Dermis blood vessel endothelial cell (primary cell): ENCODE measurements at regions not wholly inside any gene's neighbourhood (a gene's known extent, or its start where the extent isn't known, plus 50 kb on each side); places are given as distances from the start of the nearest gene placed in this dataset.
"Not testable (repeated sequence)": the region's sequence is repeated elsewhere in the genome, so short reads cannot be mapped to it uniquely, and the experiment has no call there.

Experiments used
- DNase-seq: peaks from one replicate; pipeline ENCODE4 v3.0.0; 2010

DNA sequence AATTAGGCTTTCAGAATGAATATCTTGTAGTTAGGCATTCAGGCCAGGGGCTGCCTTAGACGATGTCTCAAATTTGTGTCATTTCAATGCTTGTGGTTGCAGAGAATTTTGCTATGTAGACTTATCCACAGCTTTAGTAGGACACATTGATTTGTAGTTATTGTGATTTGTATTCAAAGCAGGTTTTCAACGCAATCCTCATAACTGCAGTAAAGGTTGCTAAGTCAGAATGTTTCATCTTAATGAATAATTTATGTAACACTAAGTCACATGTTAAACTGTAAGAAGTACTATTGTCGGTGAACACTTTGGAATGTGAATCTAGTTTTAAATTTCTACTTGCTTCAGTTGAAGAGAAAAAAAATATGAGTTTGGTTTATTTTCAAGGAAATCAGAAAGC lies 1117.2 kb upstream of the SPRY2 start:
- DNase-seq = no peak

DNA sequence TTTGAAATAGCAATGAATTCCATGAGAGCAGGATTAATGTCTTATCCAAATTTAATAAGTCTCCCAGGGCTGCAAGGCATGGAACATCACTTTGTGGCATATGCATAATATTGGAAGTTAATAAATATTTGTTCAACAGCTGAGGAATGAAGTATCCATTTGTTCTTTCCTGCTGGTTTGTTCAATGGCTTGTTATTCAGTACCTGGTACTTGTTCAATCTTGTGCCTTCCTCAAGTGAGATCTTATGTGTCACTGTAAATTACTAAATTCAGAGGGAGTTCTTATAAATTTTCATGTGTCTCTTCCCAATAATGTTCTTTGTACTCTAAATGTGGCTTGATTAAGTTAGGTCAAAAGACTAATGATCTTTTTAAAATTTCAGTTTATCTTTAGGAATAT lies 1105.5 kb upstream of the SPRY2 start:
- no peak for DNase-seq

DNA sequence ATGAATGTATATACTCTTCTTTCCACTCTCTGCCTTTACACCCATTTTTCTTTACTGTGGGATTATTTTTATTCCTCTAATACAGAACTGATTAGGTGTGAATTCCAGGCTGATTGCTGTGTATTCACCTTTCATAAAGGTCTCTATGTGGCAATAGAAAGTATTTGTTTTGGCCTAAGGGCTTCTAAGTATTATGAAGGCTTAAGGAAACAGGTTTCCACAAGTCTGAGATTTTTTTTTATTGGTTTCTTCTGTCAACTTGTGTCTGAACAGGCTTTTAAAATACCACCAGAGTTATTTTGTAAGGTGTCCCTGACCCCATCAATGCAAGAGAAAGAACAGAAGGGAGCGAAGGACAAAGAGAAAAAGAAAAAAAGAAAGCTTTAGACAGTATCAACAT lies 1102.0 kb upstream of the SPRY2 start:
- DNase-seq = no peak

DNA sequence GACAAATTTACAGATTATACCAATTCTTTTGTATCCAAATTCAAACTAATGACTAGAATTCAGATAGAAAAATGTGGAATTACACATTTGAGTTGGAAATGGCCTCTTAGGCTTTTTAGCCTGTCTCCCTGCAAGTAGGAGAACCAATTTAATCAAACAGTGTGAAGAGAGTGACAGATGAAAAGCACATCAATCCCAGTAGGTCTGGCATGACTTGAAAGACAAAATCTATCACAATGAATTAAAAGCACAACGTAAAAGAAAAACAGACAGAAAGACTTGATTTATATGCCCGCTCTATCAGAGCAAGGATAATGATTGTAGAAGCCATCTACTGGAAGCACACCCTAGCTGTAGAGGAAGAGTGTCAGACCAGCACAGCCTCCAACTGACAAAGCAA lies 1084.4 kb upstream of the SPRY2 start:
- DNase-seq = no peak

DNA sequence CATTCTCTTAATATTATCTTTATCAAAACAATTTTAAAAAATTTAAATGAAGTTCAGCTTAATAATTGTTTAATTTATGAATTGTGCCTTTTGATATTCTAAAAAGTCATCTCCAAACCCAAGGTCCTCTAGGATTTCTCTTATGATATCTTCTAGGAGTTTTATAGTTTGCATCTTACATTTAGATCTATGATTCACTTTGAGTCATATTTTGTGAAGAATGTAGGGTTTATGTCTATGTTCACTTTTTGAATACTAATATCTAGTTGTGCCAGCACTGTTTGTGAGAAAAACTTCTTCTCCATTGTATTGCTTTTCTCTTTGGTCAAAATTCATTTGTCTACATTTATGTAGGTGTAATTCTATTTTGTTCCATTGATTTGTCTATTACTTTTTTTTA lies 1068.4 kb upstream of the SPRY2 start:
- no peak for DNase-seq

DNA sequence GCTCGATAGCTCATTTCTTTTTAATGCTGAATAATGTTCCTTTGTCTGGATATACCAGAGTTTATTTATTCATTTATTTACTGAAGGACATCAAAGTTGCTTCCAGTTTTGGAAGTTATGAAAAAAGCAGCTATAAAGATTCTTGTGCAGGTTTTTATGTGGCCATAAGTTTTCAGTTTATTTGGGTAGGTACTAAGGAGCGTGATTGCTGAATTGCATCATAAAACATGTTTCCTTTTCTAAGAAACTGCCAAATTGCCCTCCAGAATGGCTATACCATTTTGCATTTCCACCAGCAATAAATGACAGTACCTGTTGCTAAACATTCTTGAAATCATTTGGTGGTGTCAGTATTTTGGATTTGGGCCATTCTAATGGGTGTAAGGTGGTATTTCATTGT lies 1067.7 kb upstream of the SPRY2 start:
- DNase-seq = no peak

DNA sequence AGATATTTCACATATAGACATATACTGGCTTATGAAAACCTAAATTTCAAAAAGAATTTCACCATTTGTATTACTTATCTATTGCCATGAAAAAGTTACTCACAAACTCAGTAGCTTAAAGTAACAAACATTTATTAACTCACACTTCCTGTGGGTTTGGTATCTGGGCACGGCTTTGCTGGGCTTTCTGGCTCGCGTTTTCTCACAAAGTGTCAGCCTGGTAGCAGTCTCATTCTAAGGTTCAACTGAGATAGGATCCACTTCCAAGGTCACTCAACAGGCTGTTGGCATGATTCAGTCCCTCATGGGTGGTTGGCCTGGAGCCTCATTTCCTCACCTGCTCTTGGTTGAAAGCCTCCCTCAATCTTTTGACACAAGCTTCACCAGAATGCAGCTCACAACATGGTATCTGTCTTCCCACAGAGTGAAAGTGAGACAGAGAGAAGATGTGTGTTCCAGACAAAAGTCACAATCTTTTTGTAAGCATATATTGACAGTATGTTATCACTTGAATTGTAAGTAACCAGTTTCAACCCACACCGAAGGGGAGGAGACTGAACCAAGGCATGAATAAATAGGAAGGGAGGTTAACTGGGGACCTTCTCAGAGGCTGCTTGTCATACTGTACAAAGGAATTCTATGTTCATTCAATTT lies 1065.8 kb upstream of the SPRY2 start:
- no peak for DNase-seq

DNA sequence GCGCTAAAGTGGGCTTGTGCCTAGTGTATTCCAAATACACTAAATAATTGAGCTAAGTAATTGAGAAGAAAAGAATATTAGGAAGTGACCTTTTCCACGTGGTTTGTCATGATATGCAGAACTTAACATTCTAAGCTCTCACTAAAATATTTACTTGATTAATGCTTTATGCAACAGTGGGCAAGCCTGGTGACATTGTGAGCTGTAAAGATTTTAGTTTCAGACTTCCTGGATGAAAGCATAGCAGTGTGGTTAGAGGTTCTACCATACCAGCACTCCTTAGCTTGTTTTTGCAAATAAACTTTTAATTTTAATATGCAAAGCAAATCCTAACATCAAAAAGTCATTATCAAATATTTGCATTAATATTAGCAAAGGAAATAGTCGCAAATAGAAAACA lies 1065.1 kb upstream of the SPRY2 start:
- no peak for DNase-seq

DNA sequence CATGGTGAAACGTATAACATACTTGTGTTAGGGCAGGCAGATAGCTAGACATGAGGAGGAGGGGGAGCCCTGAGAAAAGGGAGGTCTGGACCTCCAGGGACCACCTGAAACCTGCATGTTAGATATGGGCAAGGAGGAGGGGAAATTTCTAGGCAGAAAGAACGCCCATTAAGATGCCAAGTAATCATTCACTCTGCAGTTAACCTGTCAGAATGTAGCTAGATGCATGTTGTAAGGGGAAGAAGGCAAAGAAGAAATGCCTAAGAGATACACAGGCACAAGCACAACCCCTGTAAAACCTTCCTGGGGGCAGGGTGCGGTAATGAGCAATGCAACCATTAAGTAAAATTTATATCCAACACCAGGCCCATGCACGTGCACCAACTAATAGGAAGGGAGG lies 1055.3 kb upstream of the SPRY2 start:
- no peak for DNase-seq

DNA sequence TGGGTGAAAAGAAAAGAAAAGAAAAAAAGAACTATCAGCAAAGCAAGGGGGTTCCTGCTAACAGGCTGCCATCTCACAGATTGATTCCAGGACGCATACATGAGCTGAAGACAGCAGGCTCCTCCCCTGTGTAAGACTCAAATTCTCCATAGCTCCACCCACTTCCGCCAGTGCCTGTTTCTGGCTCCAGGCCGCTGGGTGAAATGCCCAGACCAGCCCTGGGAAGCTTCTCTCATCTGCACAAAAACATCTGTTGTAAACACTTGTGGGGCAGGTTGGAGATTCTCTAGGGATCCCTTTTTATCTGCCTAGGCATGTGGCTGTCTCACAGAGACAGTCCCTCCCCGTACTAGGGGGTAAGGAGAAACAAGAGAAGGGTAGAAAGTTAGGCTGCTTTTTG lies 1054.4 kb upstream of the SPRY2 start:
- DNase-seq = no peak

DNA sequence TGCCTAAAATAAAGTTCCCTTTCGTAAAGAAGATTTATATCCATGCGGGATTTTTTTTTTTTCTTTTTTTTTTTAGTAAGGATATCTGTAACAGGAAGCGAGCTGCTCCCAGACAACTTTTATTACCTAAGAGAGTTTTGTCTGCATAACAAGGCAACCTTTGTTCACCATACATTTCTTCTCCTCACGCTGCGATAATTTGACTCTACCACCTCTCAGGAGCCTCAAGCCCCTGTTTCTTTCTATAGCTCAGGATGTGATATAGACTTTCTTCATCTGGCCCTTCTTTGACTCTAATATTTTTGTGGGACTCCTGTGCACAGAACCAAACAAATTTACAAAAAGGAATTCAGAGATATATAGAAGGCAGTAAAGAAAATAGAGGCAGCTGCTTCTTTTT lies 1053.7 kb upstream of the SPRY2 start:
- no peak for DNase-seq

DNA sequence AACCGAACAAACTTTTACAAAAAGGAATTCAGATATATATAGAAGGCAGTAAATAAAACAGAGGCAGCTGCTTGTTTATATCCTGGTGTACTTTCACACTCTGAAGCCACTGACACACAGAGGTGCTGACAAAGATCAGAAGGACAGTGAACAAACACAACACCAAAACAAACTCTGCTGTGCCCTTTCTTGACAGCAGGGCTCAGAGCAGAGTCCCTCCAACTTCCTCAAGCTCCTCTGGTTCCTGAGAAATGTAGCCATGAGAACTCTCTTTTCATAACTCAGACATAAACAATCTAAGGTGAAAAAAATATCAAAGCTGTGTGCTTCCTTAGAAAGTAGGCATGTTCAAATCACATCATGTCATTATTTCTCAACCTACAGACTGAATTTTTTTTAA lies 1052.8 kb upstream of the SPRY2 start:
- no peak for DNase-seq

DNA sequence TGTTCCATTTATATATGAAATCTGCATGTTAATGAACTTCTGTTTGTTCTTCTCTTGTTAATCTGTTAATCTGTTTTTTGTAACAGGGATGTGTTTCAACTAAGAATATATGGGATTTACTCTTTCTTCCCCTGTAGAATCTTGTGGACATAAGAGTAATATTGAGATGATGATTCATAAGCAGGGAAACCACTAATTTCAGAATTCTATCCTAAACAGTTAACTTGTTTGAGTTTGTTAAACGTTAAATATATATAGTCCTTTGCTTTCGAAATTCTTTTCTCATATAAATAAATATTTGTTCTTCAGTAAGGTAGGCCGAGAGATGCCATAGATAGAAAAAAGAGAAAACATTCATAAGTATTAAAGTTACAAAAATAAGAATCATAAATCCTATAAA lies 1052.2 kb upstream of the SPRY2 start:
- no peak for DNase-seq

DNA sequence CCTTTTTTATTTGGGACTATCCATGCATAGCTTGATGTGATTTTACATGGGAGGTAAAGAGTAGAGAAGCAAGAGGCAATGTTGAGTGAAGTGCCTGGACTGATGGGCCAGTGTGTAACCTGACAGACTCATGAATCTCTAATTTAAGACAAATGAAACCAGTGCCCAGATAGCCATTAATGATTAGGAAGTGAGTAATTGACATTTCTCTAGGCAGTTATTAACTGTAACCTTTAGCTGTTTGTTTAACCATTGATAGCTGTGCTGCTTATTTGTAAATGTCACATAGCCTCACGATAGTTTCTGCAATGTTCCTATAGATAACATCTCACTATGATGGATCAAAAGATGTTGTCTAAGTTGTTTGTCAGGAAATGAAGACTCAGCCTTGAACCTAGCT lies 1047.5 kb upstream of the SPRY2 start:
- DNase-seq = no peak

DNA sequence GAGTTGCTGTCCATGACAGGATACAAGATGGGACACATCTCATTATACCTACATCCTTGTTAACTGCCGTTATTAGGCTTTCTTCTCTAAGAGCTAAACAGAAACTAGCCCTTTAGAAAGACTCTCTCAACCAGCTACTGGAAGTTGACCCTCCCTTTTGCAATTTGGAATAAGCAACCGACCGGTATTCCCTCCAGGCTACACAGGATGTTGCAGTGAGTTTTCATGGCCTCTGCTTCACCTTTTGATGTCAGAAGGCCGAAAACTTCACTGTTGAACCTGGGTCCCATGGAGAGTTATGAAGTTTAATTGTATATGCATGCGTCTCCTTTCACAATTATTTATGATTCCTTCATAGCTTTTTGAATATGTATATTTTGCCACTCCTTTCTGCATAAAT lies 1042.5 kb upstream of the SPRY2 start:
- no peak for DNase-seq

DNA sequence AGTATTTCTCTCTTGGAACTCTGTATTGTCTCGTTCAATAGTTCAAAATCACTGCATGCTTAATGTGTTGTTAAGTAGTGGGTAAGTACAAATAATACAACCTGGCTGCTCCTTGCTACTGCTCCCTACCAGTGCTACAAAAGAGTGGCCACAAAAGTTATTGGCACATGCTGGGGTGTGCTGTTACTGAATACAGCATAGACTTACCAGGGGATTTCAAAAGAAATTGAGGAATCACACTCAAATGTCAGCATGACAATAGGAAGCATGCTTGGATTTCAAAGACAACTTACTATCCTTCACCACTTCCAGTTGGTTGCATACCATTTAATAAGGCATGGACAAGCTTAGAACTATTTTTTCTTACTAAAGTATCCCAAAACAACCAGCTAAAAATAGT lies 1041.3 kb upstream of the SPRY2 start:
- DNase-seq = no peak

DNA sequence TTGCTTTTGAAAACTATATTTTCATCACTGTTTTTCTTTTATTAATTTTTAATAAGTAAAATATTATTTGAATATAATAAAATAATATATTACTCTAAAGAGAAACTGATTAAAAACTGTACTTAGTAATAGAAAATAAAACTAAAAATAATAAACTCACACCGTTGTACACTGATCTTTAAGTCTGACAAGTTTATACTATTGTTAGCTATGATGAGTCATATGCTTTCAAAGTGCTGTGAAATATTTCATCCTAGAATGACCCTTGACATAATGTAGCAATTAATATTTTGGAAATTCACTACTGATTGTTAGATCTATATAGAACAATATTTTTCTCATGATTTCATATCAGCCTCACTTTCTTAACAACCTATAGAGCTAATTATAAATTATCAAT lies 1040.6 kb upstream of the SPRY2 start:
- DNase-seq = no peak

DNA sequence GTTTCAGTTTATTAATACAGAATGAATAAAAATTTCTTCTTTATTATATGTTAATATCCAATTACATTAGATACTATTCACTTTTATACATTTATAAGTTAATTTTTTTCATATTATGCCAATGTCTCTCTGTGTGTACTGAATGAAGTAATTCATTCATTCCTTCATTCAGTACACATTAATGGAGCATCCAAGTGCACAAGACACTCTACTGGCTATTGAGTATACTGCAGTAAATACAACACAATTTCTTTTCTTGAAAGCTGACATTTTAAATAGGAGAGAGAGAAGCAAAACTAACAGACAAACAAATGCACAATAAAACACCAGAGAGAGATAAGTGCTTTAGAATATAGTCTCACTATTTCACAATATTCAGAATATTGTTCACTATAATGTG lies 1038.3 kb upstream of the SPRY2 start:
- no peak for DNase-seq

DNA sequence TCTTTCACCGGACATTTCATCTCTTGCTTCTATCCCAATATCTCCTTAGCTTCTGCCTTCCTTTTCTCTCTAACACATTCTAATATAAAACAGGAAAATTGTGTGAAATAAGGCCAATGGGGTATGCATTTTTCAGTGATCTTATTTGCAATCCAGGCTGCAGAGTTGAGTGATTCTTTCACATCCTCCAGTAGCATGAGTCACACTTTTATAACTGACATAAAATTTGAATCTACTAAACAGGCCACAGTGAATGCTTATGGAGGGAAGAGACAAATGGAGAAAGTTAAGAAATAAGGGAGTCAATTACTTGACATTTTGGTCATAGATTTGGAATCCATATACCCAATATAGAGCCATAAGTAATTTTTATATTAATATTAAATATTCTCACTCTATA lies 1037.0 kb upstream of the SPRY2 start:
- DNase-seq = no peak

DNA sequence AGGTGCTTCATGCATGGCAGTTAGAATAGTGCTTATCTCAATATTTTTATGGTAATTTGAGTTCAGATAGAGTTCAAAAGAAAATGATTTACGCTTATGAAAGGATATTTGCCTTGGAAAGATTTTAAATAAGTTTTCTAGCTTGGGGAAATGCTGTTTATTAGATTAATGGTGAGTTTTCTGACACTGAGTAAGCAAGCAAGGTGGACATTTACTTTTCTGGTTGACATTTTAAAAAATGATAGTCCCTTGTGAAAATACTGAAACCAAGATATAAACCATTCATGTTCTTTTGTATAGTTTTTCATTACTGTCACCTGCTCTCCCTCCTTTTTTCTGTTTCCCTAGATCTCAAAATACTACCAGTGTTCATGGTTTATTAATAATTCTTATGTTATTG lies 1034.8 kb upstream of the SPRY2 start:
- no peak for DNase-seq

DNA sequence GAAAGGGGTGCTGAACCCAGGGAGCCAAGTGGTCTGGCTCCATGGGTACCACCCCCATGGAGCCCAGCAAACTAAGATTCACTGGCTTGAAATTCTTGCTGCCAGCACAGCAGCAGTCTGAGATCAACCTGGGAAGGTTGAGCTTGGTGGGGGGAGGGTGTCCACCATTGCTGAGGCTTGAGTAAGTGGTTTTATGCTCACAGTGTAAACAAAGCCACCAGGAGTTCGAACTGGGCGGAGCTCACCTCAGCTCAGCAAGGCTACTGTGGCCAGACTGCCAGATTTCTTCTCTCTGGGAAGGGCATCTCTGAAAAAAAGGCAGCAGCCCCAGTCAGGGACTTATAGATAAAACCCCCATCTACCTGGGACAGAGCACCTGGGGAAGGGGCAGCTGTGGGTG lies 1021.8 kb upstream of the SPRY2 start:
- DNase-seq = not testable (repeated sequence)

DNA sequence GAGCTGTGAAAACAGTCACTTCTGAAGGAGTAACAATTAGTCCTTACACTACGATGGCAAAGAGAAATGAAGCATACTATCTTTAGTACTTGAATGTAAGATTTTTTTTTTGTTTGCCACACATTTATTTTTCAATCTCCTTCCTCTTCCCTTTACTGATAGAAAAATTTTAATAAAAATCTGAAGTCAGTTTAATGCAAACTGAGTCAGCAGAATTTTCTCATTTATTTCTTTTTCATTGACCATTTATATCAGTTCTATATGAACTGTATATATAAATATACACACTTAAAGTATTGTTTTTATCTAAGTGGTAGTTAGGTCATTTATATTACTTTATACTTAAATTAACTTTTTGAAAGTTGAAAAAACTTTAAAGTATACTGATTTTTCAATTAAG lies 1009.1 kb upstream of the SPRY2 start:
- DNase-seq = no peak

DNA sequence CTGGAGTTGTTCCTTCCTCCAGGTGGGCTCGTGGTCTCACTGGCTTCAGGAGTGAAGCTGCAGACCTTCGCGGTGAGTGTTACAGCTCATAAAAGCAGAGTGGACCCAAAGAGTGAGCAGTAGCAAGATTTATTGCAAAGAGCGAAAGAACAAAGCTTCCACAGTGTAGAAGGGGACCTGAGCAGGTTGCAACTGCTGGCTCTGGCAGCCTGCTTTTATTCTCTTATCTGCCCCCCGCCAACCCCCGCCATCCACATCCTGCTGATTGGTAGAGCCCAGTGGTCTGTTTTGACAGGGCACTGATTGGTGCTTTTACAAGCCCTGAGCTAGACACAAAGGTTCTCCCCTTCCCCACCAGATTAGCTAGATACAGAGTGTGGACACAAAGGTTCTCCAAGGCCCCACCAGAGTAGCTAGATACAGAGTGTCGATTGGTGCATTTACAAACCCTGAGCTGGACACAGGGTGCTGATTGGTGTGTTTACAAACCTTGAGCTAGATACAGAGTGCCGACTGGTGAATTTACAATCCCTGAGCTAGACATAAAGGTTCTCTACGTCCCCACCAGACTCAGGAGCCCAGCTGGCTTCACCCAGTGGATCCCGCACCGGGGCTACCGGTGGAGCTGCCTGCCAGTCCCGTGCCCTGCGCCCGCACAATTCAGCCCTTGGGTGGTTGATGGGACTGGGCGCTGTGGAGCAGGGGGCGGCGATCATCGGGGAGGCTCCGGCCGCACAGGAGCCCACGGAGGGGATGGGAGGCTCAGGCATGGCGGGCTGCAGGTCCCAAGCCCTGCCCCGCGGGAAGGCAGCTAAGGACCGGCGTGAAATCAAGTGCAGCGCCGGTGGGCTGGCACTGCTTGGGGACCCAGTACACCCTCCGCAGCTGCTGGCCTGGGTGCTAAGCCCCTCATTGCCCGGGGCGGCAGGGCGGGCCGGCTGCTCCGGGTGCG lies 999.5 kb upstream of the SPRY2 start:
- not testable (repeated sequence) for DNase-seq

DNA sequence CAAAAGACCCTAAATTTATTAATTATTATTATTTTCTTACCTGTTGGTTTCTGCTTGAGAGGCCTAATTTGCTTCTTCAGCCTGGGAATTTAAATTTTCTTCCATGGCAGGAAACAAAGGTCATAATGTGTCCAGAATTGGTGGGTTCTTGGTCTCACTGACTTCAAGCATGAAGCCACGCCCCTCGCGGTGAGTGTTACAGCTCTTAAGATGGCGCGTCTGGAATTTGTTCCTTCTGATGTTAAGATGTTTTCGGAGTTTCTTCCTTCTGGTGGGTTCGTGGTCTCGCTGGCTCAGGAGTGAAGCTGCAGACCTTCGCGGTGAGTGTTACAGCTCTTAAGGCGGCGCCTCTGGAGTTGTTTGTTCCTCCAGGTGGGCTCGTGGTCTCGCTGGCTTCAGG lies 998.7 kb upstream of the SPRY2 start:
- not testable (repeated sequence) for DNase-seq

DNA sequence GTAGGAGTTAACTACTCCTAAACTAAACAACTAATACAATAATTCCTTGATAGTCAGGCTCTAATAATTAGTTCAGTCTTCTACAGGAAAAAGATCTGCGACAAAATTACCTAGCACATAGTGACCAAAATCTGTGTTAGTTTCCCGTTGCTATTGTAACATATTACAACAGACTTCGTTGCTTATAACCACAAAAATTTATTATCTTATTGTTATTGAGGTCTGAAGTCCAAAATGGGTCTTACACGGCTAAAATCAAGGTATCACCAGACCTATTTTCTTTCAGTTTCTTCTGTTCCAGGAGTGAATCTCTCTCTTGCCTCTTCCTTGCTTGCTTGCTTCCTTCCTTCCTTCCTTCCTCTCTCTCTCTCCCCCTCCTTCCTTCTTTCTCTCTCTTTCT lies 993.6 kb upstream of the SPRY2 start:
- DNase-seq = no peak
